GM23338 (cell line): ENCODE measurements at regions not wholly inside any gene's neighbourhood (a gene's known extent, or its start where the extent isn't known, plus 50 kb on each side); places are given as distances from the start of the nearest gene placed in this dataset.
"Not testable (repeated sequence)": the region's sequence is repeated elsewhere in the genome, so short reads cannot be mapped to it uniquely, and the experiment has no call there.

Experiments
- ATAC-seq: fragments of 200-7000 bp; cut with Tn5 transposase; 3 replicates; pipeline ENCODE4 v1.9.1; 2020
- DNase-seq: peaks from one replicate; pipeline ENCODE4 v3.0.0-alpha.2; 2015; ENCODE audit warnings: low spot score
- H2AFZ ChIP-seq: fragments of 200-600 bp; sonication (generic); 2 replicates; pipeline ENCODE4 v1.8.0; 2016; ENCODE audit warnings: antibody characterized with exemption, mild to moderate bottlenecking, moderate library complexity
- H3F3A ChIP-seq: fragments of 200-600 bp; sonication (generic); replicated peaks from 2 replicates; pipeline ENCODE4 v1.8.0; 2017; ENCODE audit warnings: antibody characterized with exemption, mixed run types, low read depth
- H3K27ac ChIP-seq: fragments of 200-600 bp; sonication (generic); 2 replicates; pipeline ENCODE4 v1.6.1; 2016; ENCODE audit warnings: low read depth
- H3K27me3 ChIP-seq: fragments of 200-600 bp; sonication (generic); 2 replicates; pipeline ENCODE4 v1.8.0; 2016; ENCODE audit warnings: mild to moderate bottlenecking, mixed run types, moderate library complexity; ENCODE audit not compliant: insufficient read depth
- H3K36me3 ChIP-seq: fragments of 200-600 bp; sonication (generic); 2 replicates; pipeline ENCODE4 v1.8.0; 2016; ENCODE audit warnings: mild to moderate bottlenecking; ENCODE audit not compliant: insufficient read depth
- H3K4me1 ChIP-seq: fragments of 200-600 bp; sonication (generic); 2 replicates; pipeline ENCODE4 v1.8.0; 2016; ENCODE audit warnings: mild to moderate bottlenecking, moderate library complexity; ENCODE audit not compliant: insufficient read depth
- H3K4me2 ChIP-seq: fragments of 200-600 bp; sonication (generic); 2 replicates; pipeline ENCODE4 v1.7.1; 2017; ENCODE audit warnings: mixed run types
- H3K4me3 ChIP-seq: fragments of 200-600 bp; sonication (generic); 2 replicates; pipeline ENCODE4 v1.6.1; 2016; ENCODE audit warnings: mixed run types
- H3K79me2 ChIP-seq: fragments of 200-600 bp; sonication (generic); replicated peaks from 2 replicates; pipeline ENCODE4 v1.8.0; 2017; ENCODE audit warnings: mild to moderate bottlenecking; ENCODE audit not compliant: insufficient read depth
- H3K9me2 ChIP-seq: fragments of 200-600 bp; sonication (generic); 2 replicates; pipeline ENCODE4 v1.8.0; 2017; ENCODE audit not compliant: insufficient read depth
- H4K20me1 ChIP-seq: fragments of 200-600 bp; sonication (generic); replicated peaks from 2 replicates; pipeline ENCODE4 v1.8.0; 2017; ENCODE audit warnings: mild to moderate bottlenecking; ENCODE audit not compliant: insufficient read depth
- H3K27ac Mint-ChIP-seq: 2 replicates; pipeline ENCODE4 v1.8.0; 2020; ENCODE audit warnings: inconsistent platforms, mild to moderate bottlenecking, moderate library complexity, mixed read lengths
- H3K27me3 Mint-ChIP-seq: 3 replicates; pipeline ENCODE4 v1.8.0; 2022; ENCODE audit warnings: low read depth, mild to moderate bottlenecking, moderate library complexity, mixed read lengths, inconsistent platforms; ENCODE audit not compliant: insufficient read depth, poor library complexity
- H3K36me3 Mint-ChIP-seq: 3 replicates; pipeline ENCODE4 v1.8.0; 2021; ENCODE audit warnings: low read depth, mild to moderate bottlenecking, inconsistent platforms, moderate library complexity, mixed read lengths
- H3K4me1 Mint-ChIP-seq: 3 replicates; pipeline ENCODE4 v1.8.0; 2020; ENCODE audit warnings: mild to moderate bottlenecking, inconsistent platforms, mixed read lengths
- H3K4me3 Mint-ChIP-seq: 3 replicates; pipeline ENCODE4 v1.8.0; 2021; ENCODE audit warnings: moderate library complexity, mild to moderate bottlenecking, inconsistent platforms, mixed read lengths
- H3K9me3 Mint-ChIP-seq: 3 replicates; pipeline ENCODE4 v1.8.0; 2020; ENCODE audit warnings: moderate library complexity, mild to moderate bottlenecking, inconsistent platforms, mixed read lengths
- CTCF ChIP-seq, 2 experiments: fragments of 200-600 bp in 1 of 2; sonication (generic) in 1 of 2; conservative IDR thresholded peaks; 2 replicates each; pipeline versions ENCODE4 v1.5.1 to v1.6.1; 2016 to 2017; ENCODE audit warnings: antibody characterized with exemption in 2 of 2, low read depth in 2 of 2, mild to moderate bottlenecking in 2 of 2, moderate library complexity in 1 of 2
- ETS1 ChIP-seq: IDR thresholded peaks from 2 replicates; pipeline ENCODE4 v1.6.1; 2016; ENCODE audit warnings: antibody characterized with exemption
- EZH2 ChIP-seq: fragments of 200-600 bp; sonication (generic); IDR thresholded peaks from one replicate; pipeline ENCODE4 v1.8.0; 2017; ENCODE audit warnings: antibody characterized with exemption, mild to moderate bottlenecking, low read depth; ENCODE audit not compliant: unreplicated experiment
- JUNB ChIP-seq: IDR thresholded peaks from one replicate; pipeline ENCODE4 v1.6.1; 2016; ENCODE audit warnings: antibody characterized with exemption; ENCODE audit not compliant: unreplicated experiment
- NANOG ChIP-seq: IDR thresholded peaks from 2 replicates; pipeline ENCODE4 v1.6.1; 2016; ENCODE audit warnings: antibody characterized with exemption, borderline replicate concordance
- POLR2AphosphoS5 ChIP-seq: IDR thresholded peaks from 2 replicates; pipeline ENCODE4 v1.6.1; 2016; ENCODE audit warnings: antibody characterized with exemption, low read depth
- REST ChIP-seq: IDR thresholded peaks from one replicate; pipeline ENCODE4 v1.6.1; 2018; ENCODE audit warnings: antibody characterized with exemption; ENCODE audit not compliant: unreplicated experiment
- ZNF114 ChIP-seq: fragments of 250-450 bp; sonication (Bioruptor Pico); IDR thresholded peaks from 2 replicates; pipeline ENCODE4 v1.5.0; 2020; ENCODE audit warnings: mild to moderate bottlenecking, moderate library complexity
- ZNF331 ChIP-seq: fragments of 250-450 bp; sonication (Bioruptor Pico); IDR thresholded peaks from 2 replicates; pipeline ENCODE4 v1.5.0; 2020; ENCODE audit warnings: low read depth, mild to moderate bottlenecking, moderate library complexity
- ZNF462 ChIP-seq: fragments of 250-450 bp; sonication (Bioruptor Pico); IDR thresholded peaks from 2 replicates; pipeline ENCODE4 v1.5.0; 2020; ENCODE audit warnings: mild to moderate bottlenecking, moderate library complexity

- not testable (repeated sequence) for H3K27me3 Mint-ChIP-seq, H3K27ac ChIP-seq, H4K20me1 ChIP-seq, H3K9me3 Mint-ChIP-seq, H3K36me3 ChIP-seq, ATAC-seq, H3K4me1 ChIP-seq, H3K27ac Mint-ChIP-seq, H3K36me3 Mint-ChIP-seq, H3K4me3 Mint-ChIP-seq, H3K4me3 ChIP-seq, H3K79me2 ChIP-seq, DNase-seq, H3F3A ChIP-seq, H3K4me2 ChIP-seq, H3K27me3 ChIP-seq, H2AFZ ChIP-seq, H3K4me1 Mint-ChIP-seq, H3K9me2 ChIP-seq
These were observed 2219.1 kb downstream of the PCDH7 start for GRCh38 chr4:32939222-32939621.

GRCh38 chr4:32950866-32951265, 2230.7 kb downstream of the PCDH7 start:
- H3K4me3 ChIP-seq, result no peak overlapping the region
- H3K9me2 ChIP-seq, result peaks cover 8% of the 10 kb centered on the region; the same call in 1 of the 2 replicates
- H2AFZ ChIP-seq, result no peak overlapping the region
- H4K20me1 ChIP-seq, result no peaks in the 10 kb centered on the region
- H3F3A ChIP-seq, result no peaks in the 10 kb centered on the region
- H3K79me2 ChIP-seq, result no peaks in the 10 kb centered on the region
- H3K4me1 Mint-ChIP-seq, result no peaks in the 10 kb centered on the region
- no peak for DNase-seq
- H3K27ac Mint-ChIP-seq, result no peak overlapping the region
- H3K4me1 ChIP-seq, result no peaks in the 10 kb centered on the region
- H3K27ac ChIP-seq, result no peak overlapping the region
- no peaks in the 10 kb centered on the region; the same call in 1 of the 2 replicates for H3K36me3 ChIP-seq
- TF ChIP-seq NANOG (no peak), ZNF331 (CRISPR knock-in tag) (no peak), ZNF114 (no peak), EZH2 (no peak), REST (no peak), JUNB (no peak), CTCF (conservative IDR thresholded peaks at IDR 0.05; ENCODE audit: low read depth in 2 of 2) (no peak), ETS1 (no peak), ZNF462 (CRISPR knock-in tag) (no peak), POLR2AphosphoS5 (no peak)
- no peak overlapping the region for H3K4me3 Mint-ChIP-seq
- no peak for ATAC-seq
- H3K27me3 Mint-ChIP-seq, result no peaks in the 10 kb centered on the region
- H3K36me3 Mint-ChIP-seq, result no peaks in the 10 kb centered on the region
- H3K4me2 ChIP-seq, result no peak overlapping the region
- H3K9me3 Mint-ChIP-seq, result peaks cover 6% of the 10 kb centered on the region; the same call in 2 of the 3 replicates
- H3K27me3 ChIP-seq, result no peaks in the 10 kb centered on the region
